Testis (tissue), 2 donors: ENCODE measurements at regions not wholly inside any gene's neighbourhood (a gene's known extent, or its start where the extent isn't known, plus 50 kb on each side); places are given as distances from the start of the nearest gene placed in this dataset.

Experiments used
- DNase-seq: peaks from one replicate; pipeline ENCODE4 v3.0.0-alpha.2; 2019
- H3K27ac ChIP-seq, 2 donors: fragments of 200-600 bp; sonication (generic); one replicate each; pipeline ENCODE4 v1.5.1; 2019
- H3K27me3 ChIP-seq: fragments of 200-600 bp; sonication (generic); one replicate; pipeline ENCODE4 v1.5.1; 2019
- H3K36me3 ChIP-seq: fragments of 200-600 bp; sonication (generic); one replicate; pipeline ENCODE4 v1.5.1; 2017; ENCODE audit warnings: low read depth; ENCODE audit errors: missing control alignments
- H3K4me1 ChIP-seq: fragments of 200-600 bp; sonication (generic); one replicate; pipeline ENCODE4 v1.5.1; 2019
- H3K4me3 ChIP-seq, 2 donors: fragments of 200-600 bp; sonication (generic); one replicate each; pipeline ENCODE4 v1.5.1; 2017 to 2019
- H3K9me3 ChIP-seq: fragments of 200-600 bp; sonication (generic); one replicate; pipeline ENCODE4 v1.5.1; 2017
- POLR2A ChIP-seq: fragments of 450-650 bp; IDR thresholded peaks from one replicate; pipeline ENCODE4 v1.6.1; 2017; ENCODE audit warnings: antibody characterized with exemption, mild to moderate bottlenecking, moderate library complexity
- WGBS, 2 donors: methylation state at CpG; one replicate each; pipeline ENCODE4 v1.1.5; 2018; 5-methylcytosine and 5-hydroxymethylcytosine counted together
- intact Hi-C: fragments of 100-400 bp; cut with DNase I; formaldehyde crosslinking; loops from one replicate; pipeline ENCODE4 v1.15.1; 2023; ENCODE audit warnings: low total_unique reads
- TF ChIP-seq, protein P1 (sequence below), 3 experiments: fragments of 450-650 bp in 2 of 3; fragments of 200-600 bp in 1 of 3; sonication (generic) in 1 of 3; IDR thresholded peaks; one replicate each; pipeline ENCODE4 v1.5.1; 2016 to 2019; ENCODE audit warnings: antibody characterized with exemption in 3 of 3, mild to moderate bottlenecking in 2 of 3, moderate library complexity in 1 of 3

DNA sequence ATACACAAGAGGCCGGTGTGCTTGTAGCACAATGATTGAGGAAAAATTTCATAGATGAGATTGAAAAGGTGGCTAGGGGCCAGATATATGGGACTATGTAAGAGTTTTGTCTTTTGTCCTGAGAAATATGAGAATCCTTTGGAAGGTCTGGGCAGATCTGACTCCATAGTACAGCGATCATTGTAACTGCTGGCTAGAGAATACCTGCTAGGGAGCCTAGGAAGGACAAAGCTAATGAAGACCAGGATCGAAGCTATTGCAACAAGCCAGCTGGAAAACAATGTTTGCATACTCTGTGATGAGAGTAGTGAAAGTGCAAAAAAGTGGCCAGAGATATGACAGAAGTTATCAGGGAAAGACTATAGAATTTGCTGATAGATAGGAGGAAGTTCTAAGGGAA lies 537.6 kb downstream of the C12orf50 start:
- TF ChIP-seq POLR2A, result no peak
- TF ChIP-seq, protein P1, sequence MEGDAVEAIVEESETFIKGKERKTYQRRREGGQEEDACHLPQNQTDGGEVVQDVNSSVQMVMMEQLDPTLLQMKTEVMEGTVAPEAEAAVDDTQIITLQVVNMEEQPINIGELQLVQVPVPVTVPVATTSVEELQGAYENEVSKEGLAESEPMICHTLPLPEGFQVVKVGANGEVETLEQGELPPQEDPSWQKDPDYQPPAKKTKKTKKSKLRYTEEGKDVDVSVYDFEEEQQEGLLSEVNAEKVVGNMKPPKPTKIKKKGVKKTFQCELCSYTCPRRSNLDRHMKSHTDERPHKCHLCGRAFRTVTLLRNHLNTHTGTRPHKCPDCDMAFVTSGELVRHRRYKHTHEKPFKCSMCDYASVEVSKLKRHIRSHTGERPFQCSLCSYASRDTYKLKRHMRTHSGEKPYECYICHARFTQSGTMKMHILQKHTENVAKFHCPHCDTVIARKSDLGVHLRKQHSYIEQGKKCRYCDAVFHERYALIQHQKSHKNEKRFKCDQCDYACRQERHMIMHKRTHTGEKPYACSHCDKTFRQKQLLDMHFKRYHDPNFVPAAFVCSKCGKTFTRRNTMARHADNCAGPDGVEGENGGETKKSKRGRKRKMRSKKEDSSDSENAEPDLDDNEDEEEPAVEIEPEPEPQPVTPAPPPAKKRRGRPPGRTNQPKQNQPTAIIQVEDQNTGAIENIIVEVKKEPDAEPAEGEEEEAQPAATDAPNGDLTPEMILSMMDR (IDR thresholded peaks at IDR 0.05), result no peak
- no peaks in the 10 kb centered on the region for H3K36me3 ChIP-seq
- no peaks in the 10 kb centered on the region for H3K9me3 ChIP-seq
- H3K4me3 ChIP-seq, result no peak overlapping the region
- WGBS, 2 donors, result 88 to 92% methylated on average over 3 of the region's 3 CpGs
- H3K27ac ChIP-seq, result no peak overlapping the region
- intact Hi-C loops, result no loop called here
- H3K27me3 ChIP-seq, result no peaks in the 10 kb centered on the region
- no peaks in the 10 kb centered on the region for H3K4me1 ChIP-seq
- no peak for DNase-seq

DNA sequence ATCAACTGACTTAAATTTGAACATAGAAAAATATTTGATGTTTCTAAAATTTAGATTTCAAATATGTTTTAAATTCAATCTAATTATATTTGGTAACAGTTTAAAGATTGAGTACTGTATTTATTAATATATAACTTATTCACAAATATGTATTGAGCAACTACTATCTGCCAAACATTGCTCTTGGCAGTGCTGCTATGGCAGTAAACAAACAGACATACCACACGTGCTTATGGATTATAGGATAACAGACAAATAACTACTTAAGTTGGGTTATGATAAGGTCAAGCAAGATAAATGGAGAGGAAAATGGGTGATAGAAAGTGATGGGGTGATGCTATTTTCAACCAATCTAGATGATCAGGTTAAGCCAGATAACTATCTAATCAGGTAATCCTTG lies 538.1 kb downstream of the C12orf50 start:
- H3K36me3 ChIP-seq, result no peaks in the 10 kb centered on the region
- DNase-seq, result no peak
- H3K4me1 ChIP-seq, result no peaks in the 10 kb centered on the region
- H3K27me3 ChIP-seq, result no peaks in the 10 kb centered on the region
- WGBS, 2 donors, result 79 to 83% methylated on average over 1 of the region's 1 CpG
- no peaks in the 10 kb centered on the region for H3K9me3 ChIP-seq
- no peak overlapping the region for H3K4me3 ChIP-seq
- H3K27ac ChIP-seq, result no peak overlapping the region
- intact Hi-C loops, result no loop called here
- TF ChIP-seq POLR2A, result no peak
- TF ChIP-seq, protein P1 (IDR thresholded peaks at IDR 0.05), result no peak

DNA sequence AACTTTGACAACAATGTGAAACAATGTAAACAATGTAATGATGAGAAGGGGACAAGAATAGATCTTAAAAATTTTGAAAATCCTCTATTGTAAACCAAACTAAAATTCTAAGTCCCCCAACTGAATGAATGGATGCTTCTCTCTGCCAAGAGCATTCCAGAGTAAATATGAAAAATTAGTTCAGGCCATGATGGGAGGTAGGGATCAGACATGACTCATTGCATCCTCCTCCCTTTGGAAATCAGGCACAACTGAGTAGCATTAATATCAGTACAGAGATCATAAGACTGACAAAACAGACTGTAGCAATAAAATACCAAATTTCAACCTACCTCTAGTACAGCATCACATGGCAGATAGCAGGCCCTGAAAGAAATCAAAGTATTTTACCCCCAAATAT lies 559.9 kb downstream of the C12orf50 start:
- Histone ChIP-seq H3K4me1 (no peaks in the 10 kb centered on the region), H3K27ac (no peak overlapping the region), H3K9me3 (no peaks in the 10 kb centered on the region), H3K36me3 (no peaks in the 10 kb centered on the region), H3K27me3 (no peaks in the 10 kb centered on the region), H3K4me3 (no peak overlapping the region)
- intact Hi-C loops, result no loop called here
- DNase-seq, result no peak
- TF ChIP-seq POLR2A, result no peak
- TF ChIP-seq, protein P1 (IDR thresholded peaks at IDR 0.05), result no peak

DNA sequence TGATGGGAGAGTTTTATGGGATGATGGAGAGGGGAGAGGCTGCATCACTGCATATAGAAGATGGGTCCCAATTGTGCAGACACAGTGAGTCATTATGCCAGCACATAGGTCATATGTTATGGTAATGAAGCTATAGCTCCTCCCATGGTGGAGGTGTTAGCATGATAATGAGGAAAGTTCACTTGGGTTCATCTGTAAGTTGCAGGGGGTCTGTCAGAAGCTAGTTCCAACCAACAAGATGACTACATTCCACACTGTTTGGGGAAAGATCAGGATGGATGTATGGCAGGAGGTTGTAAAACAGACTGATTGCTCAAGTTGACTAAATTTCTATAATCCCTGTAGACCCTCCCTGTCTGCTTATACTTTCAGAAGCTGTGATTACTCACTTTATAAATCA lies 561.3 kb downstream of the C12orf50 start:
- Histone ChIP-seq H3K4me3 (no peak overlapping the region), H3K9me3 (no peaks in the 10 kb centered on the region), H3K36me3 (no peaks in the 10 kb centered on the region), H3K27me3 (no peaks in the 10 kb centered on the region), H3K4me1 (no peaks in the 10 kb centered on the region), H3K27ac (no peak overlapping the region)
- intact Hi-C loops, result no loop called here
- no peak for DNase-seq
- TF ChIP-seq POLR2A, result no peak

DNA sequence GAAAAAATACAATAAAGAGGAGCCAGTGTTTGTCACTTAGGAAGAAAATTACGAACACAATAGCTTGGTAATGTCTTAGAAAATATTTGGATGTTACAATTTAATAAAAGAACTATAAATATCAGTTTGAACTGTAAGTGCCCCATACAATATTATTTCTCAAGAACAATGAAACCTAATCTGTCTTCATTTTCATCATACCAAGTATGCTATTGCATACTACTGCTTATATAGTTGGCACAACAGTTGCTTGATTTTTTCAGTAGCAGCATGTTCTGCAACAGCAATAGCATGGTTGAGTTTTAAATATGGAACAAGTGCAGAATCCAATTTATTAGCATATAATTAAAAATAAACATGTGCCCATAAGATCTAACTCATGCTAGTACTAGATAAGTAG lies 564.6 kb downstream of the C12orf50 start:
- H3K9me3 ChIP-seq, result no peaks in the 10 kb centered on the region
- no peaks in the 10 kb centered on the region for H3K4me1 ChIP-seq
- no peak overlapping the region for H3K27ac ChIP-seq
- H3K36me3 ChIP-seq, result no peaks in the 10 kb centered on the region
- no peak for TF ChIP-seq POLR2A
- TF ChIP-seq, protein P1 (IDR thresholded peaks at IDR 0.05), result no peak
- intact Hi-C loops, result no loop called here
- no peak overlapping the region for H3K4me3 ChIP-seq
- no peak for DNase-seq
- WGBS, 2 donors, result 88 to 96% methylated on average over 1 of the region's 1 CpG
- no peaks in the 10 kb centered on the region for H3K27me3 ChIP-seq
